Globus pallidus (tissue), 1 donor: ENCODE measurements at regions not wholly inside any gene's neighbourhood (a gene's known extent, or its start where the extent isn't known, plus 50 kb on each side); places are given as distances from the start of the nearest gene placed in this dataset.

Source experiments
- DNase-seq: peaks from one replicate; pipeline ENCODE4 v3.0.0-alpha.2; 2015; ENCODE audit warnings: low spot score

DNA sequence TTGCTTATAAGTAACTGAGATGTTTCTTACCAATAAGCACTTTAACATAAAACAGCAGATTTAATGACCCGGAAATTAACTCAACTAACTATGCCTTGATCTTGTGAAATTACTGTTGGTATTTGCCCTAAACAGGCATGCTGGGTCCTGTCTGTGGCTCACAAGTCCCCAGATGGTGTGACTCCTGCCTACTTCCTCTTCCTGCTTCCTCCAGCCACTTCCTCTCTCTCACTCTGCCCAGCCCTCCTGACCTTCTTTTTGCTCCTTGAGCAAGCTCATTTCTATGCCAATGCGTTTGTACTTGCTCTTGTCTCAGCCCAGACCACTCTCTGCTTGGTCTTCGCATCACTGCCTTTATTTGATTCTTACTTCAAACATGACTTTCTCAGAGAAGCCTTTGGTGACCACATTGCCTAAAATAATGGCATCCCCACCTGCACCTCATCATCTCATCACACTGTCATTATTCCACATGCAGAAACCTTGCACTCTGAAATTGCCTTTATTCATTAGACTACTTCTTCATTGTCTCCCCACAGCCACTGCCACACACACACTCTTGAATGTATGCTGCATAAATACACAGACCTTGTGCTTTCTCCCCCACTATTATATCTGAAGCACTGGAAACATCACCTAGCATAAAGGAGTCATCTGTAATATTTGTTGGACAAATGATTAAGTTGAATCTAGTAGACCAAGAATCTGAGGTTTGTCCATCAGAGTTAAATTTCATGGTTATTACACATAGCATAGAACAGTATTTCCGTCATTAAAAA, 256.3 kb upstream of the SEMA6D start:
- DNase-seq: no peak

DNA sequence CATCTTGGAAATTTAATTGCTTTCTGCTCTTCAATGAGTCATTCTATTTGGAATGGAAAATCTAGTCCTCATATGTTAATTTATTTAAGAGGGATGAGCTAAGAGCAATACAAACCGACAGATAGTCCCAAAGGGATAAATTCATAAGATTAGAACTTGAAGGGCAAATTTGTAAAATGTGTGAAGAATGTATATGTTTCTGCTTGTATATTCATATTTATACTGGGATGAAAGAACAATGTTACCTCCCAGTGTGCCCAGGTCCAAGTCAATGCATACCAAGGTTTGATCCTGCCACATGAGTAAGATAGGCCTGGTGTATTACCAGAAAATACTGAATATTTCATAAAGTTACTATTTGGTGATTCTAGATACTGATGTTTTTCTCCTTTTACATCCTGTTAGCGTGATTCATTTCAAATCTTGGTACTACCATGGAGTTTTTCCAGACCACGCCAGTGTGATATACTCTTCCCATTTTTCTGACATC, 255.6 kb upstream of the SEMA6D start:
- no peak for DNase-seq

DNA sequence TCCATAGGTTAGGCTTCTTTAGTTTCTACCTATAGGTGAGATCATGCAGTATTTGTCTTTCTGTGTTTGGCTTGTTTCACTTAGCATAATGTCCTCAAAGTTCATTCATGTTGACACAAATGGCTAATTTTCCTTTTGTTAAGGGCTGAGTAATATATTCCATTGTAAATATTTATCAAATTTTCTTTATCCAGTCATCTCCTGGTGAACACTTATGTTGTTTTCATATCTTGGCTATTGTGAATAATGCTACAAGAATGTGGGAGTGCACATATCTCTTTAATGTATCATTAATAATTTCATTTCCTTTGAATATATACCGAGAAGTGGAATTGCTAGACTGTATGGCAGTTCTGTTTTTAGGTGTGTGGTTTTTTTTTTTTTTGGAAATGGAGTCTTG, 250.9 kb upstream of the SEMA6D start:
- DNase-seq: no peak

DNA sequence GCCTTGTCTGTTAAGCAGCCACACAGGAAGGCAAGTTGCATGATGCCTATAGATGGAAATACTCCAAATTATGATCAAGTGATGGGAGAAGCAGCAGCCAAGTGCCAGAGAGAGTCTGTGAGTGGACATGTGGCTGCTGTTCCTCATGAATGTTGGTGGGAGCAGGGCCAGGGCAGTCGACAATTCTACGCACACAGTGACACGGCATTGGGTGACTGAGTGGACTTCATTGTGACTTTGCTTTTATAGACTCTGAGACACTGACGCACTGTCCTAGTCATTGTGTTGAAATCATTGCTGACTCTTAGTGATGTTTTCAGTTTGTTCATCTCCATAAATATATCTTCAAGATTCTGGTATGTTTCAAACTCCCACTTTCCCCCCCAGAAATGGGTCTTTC, 246.3 kb upstream of the SEMA6D start:
- no peak for DNase-seq

DNA sequence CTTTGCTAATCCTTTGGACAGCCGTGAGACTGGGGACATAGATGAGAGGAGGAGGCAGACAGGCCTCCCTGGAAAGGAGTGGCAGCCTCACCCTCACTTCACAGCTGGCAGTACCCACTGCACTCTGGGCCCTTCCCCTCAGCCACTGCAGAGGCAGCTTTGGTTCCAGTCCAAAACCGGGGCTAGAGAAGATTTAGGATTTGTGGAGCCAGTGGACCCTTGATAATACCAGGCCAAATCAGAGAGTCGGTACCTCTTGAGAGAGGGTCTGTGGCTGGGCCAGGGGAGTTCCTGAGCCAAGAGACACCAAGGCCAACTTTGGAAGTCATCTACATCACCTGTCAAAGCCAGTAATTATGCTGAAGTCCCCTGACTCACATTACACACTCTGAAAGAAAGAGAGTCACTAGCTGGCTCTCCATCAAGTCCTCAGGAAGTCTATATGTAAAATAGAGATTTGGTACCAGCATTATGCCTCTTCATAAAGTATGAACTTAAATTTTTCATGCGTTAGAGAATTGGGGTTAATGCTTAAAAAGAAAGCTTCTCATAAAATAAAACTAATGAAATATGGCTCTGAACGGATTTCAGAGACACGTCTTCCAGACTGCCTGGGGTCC, 244.1 kb upstream of the SEMA6D start:
- no peak for DNase-seq

DNA sequence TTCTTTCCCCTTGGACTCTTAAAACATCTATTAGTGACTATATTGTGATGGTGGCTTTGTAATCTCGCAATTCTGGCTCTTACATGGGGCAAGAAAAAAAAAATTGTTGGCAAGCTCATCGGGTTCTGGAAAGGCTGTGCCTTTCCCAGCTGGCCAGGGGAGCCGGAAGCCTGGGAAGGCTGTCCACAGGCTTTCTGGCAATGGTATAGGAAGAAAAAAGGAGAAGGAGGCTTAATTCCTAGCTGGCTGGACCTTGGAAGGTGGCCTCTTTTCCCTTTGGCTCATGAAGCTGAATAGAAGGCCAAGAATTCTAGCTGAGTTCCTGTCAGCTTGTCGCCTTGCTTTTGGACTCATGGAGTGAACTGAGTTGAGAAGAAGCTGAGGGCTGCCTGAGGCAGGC, 243.5 kb upstream of the SEMA6D start:
- DNase-seq: peak; percentile 67

DNA sequence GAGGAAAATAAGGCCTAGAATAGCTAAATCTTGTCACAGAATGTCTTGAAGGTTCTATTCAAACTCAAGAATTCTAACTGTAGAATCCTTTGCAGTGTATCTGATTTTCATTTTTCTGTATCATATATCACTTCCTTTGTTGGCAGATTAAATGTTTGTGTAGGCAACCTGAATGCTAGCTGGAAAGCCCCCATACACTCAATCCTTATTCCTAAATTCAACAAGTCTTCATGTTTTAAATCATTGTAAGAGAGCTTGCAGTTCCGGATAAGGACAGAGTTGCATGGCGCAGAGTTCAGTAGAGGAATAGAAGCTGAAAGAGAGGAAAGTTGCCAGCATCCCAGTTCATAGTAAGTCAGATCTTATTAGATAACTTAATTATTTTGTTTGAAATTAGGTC, 242.0 kb upstream of the SEMA6D start:
- DNase-seq: no peak

DNA sequence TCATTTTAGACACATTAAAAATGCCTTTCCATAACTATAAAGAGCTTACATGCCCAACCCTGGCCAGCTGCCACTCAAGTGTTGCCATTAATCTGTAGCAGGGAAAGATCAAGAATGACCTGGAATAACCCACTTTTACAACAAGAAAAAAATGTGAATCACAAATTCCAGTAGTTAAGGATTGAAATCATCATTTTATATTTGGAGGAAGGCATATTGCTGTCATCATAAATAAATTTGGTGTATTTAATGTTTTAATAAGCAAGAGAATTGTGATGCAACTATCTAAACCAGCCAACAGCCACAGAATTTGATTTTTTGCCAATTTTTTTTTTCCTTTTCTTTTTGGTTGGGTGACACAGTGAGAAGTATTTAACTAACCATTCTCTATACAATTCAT, 240.0 kb upstream of the SEMA6D start:
- no peak for DNase-seq

DNA sequence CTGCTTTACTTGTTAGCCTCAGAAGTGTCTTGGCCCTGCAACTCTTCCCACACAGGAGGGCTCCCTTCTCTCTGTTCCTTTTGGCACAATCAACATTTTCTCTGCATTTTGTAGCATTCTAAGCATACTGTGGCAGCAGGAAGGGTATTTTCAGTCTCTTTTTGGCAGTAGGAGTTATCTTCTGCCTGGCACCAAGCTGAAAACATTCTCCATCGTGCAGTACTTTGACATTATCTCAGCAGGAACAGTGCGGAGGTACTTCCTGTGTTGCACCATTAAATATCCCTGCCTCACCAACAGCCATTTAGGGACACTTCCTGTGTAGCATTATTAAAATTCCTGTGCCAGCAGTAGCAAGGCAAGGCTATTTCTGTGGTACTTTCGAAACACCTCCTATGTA, 233.2 kb upstream of the SEMA6D start:
- DNase-seq: no peak

DNA sequence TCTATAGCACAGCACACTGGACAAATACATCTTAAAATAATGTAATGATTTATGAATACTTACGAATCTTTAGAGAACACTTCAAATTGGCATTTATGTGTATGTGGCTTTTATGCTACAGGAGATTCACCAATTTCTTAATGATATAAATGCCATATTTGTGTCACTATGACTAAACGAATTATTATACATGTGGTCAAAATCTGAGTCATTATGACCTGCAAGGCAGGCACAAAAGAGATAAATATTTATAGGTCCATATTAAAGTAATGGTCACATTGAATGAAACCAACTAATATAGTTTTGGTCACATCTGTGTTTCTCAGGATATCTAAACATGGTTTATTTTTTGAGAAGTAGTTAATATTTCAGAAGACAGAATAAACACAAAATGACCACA, 232.3 kb upstream of the SEMA6D start:
- no peak for DNase-seq

DNA sequence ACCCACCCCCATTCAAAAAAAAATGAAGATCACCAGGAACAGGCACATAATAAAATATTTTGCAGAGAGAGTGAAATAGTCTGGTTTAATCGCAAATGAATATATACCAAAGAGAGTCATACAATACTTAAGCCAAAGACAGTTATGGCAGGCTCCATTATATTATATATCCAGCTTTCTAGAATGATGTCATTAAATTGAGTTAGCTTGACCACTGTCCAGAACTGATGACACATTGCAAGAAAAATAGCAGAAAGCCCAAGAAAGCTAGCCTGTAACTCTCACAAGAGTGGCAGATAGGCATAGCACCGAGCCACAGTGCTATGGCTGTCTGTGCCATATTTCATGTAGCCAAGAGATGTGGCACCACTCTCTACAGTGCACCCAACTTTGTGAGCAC, 231.9 kb upstream of the SEMA6D start:
- DNase-seq: no peak

DNA sequence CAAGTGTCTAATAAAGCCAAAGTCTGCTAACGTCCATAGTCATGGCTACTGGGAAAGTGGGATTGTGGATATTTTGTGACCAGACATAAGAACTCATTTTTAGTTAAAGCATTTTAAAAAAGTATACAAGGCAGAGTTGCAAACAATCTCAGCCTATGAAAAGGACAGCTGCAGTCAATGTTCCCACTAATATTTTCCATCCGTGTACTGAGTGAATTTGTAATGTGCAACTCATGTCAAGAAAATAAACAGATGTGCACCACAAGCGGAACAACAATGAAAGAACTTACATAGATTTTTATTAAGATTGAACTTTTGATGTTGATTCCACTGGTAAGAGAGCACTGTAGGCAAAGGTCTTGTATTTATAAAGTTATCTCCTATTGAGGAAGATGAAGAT, 231.3 kb upstream of the SEMA6D start:
- no peak for DNase-seq

DNA sequence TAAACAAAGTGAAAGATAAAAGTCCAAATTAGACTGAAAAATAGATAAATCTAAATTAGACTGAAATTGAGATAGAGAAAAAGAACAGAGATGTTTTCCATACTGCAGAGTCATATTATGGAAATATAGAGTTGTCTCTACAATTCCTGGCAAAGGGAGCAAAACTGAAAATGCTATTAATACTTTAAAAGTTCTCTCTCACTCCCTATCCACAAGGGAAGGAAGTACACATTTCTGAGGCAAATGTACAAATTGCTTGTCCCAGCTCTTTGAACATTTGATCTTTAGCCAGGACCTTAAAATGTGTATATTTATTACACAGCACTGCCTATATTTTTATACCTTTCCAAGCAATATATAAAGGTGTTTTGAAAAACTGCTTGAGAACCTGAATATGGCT, 225.1 kb upstream of the SEMA6D start:
- no peak for DNase-seq

DNA sequence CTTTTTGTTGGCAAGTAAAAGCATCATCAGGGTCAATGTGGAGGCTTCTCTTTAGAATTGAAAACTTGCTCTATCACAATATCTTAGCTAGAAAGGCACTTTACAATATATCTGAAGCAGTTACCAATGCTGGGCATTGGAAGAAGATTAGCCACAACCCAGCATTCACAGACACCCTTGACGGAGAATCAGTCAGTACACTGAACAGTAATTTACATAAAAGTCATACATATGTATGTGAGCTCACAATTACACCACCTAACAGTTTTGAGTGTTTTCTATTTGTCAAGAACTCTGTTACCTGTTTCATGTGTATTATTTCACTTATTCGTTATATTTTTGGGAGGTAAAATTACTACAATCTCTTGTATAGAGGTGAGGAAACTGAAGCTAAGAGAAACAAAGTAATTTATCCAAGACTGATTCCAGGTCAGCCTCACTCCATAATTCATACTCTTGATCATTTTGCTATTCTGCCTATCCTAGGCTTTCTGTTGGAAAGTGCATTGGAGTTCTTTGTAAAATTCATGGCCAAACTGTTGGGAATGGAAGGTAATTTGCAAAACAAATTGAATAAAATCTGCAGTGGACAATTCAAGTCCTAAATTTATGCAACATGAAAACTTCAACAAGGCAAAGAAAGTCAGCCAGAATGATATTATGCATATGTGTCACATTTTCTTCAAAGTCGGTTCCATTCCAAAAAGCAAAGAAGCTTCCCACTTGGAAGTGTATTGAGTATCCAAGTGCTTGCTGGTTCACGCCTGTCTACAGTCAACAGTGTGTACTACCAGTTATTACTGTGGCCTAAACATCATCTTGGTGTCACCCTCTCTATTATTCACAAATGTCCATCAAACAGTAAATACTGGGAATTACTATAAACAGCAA, 223.7 kb upstream of the SEMA6D start:
- no peak for DNase-seq

DNA sequence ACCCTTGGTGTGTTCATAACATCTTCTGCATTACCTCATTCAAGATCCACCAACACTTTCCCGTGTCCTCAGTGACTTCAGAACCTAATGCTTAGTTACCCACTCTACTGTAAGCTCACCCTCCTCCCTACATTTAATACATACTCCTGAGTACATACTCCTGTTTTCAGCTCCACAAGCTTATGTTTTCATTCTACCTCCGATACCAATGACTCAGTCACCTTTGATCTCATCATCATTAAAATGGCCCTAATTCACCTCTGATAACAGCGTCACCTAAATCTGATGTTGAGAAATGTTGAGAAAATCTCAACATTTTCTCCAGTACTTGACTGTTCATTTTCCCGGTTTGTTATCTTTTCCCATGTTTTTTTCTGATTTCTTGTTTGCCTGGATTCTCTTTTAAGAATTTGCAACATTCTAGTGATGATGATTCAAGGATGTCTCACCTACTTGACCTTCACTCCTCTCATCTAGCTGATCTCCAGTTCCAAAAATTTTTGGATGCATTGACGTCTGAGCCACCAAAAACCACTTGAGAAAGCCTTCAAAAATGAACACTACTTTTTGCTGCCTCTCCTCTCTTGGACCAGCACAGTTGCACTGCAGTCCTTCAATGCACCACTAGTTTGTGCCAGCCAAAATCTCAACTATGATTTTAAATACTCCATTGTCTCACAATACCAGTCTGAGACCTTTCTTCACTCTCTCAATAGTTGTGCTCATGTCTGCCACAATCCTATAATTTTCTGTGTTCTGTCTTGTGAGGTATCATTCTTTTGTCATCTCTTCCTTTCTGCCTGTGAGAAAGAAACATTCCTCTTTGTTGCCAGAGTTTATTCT, 220.7 kb upstream of the SEMA6D start:
- no peak for DNase-seq

DNA sequence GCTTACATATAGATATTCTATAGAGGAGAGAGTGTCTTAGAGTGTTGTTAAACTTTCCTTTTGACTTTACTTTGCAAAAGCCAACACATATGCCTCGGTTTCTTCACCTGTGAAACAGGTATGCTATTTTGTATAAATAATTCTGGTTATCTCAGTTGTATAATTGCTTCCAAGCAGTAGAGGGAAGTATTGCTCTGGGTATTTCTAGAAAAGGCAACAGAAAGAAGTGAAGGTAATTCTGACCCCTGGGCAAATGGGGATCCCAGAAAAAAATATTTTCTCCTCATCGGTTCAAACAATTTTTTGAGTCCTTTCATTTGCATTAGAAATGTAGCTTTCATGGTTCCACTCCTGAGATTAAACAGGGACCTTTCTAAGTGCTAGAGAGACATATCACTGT, 216.5 kb upstream of the SEMA6D start:
- no peak for DNase-seq

DNA sequence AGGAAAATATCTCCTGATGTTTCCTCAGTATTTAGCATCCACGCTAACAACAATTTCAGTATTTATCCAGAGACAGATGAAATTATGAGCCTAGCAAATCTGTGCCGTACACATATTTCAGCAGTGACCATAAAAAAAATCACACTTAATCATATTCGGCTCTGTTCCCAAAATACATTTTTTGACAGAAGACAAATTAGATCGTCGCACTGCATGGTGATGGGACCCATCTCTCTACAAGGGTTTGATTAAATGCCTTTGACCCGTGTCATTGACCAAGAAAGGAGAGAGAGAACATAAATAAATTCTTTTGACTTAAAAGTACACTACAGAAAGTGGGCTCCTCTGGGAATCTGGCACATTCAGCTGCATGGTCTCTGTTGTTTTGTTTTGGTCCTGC, 215.3 kb upstream of the SEMA6D start:
- no peak for DNase-seq

DNA sequence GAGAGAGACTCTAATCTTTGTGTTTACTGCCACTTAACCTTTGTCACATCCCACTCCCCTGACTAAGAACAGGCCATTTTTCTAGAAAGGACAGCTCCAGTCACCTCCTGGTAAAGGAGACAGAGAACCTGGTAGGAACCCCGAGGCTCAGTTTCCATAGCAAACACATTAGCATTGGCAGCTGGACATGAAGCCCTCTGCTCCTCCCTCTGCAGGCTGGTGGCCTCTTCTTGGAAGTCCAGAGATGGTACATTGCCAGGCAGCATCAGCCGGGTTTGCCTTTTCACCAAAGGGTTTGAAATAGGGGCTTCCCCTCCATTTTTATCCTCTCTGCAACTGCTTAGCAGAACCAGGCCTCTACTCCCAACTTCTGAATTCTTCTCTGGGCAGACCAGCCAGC, 213.4 kb upstream of the SEMA6D start:
- no peak for DNase-seq

DNA sequence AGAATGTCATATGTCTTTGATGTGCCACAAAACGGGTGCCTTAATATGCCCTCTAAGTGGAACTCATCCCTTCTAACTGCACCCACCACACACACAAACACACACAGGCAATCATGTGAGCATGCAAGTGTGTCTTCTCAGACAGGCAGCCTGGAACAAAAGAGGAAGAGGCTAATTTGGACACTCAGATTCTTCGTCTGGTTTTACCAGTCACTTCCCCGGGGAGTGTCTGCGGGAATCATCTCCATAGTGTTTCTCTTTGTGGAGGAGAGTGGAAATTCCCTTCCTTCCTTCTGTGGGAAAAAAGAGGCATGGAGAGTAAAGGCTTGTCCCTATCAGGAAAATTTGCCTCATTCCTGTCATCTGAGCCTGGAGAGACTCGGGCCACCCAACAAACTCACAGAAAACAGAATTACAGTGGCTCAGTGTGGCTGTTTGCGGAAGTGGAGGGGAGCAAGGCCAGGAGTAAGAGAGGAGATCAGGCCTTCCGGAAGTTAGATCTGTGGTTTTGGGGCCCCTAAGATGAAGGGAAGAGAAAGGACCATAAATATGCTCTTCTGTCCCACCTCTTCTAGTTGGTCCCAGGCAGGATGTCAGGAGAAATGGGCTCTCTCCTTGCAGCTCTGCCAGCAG, 212.6 kb upstream of the SEMA6D start:
- peak; percentile 58 for DNase-seq

DNA sequence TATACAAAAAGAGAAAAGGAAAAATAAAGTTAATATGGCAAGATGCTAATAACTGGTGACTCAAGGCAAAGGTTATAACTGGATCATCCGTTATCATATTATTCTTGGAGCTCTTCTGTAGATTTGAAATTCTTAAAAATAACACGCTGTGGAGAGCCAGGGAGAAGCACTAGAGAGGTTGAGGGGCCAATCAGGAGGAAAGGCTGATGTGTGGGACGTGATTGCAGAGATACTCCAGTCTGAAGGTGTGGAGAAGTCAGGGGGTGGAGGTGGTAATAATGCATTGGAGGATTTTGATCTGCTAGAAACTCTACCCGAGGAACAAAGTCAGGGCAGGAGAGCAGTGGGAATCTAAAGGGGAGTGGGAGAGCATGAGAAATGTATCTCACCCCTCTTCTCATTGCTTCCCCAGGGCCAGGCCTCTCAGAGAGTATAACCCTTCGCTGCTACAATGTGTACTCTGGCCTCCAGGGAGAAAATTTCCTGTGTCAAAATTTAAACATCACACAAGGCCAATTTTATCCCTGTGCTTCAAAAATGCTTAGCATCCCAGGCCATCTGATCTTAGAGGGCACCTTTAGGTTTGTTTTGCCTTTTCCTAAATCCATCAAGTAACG, 211.5 kb upstream of the SEMA6D start:
- no peak for DNase-seq
